ENCODE measurements at regions not wholly inside any gene's neighbourhood (a gene's known extent, or its start where the extent isn't known, plus 50 kb on each side); places are given as distances from the start of the nearest gene placed in this dataset.

- TF ChIP-seq CTCF (IDR thresholded peaks at IDR 0.05) (no peak), TFCP2L1 (CRISPR knock-in tag; IDR thresholded peaks at IDR 0.05) (no peak), HES2 (IDR thresholded peaks at IDR 0.05) (no peak), RFX5 (IDR thresholded peaks at IDR 0.05) (no peak)
Observed at GRCh38 chr1:195030793-195031192, 1577.4 kb downstream of the KCNT2 start (continued).

GRCh38 chr1:195026792-195027191 lies 1581.4 kb downstream of the KCNT2 start:
- ATAC-seq = no peak
- TF ChIP-seq JUN (IDR thresholded peaks at IDR 0.05) (no peak), NR3C1 (IDR thresholded peaks at IDR 0.05) (no peak), HDAC2 (IDR thresholded peaks at IDR 0.05) (no peak), FOSB (CRISPR knock-in tag; IDR thresholded peaks at IDR 0.05) (no peak), POLR2AphosphoS2 (conservative IDR thresholded peaks at IDR 0.05; ENCODE audit: low read length) (no peak), RNF2 (IDR thresholded peaks at IDR 0.05; ENCODE audit: borderline replicate concordance, low read depth) (no peak), E2F6 (IDR thresholded peaks at IDR 0.05; ENCODE audit: borderline replicate concordance, low read depth) (no peak), CHD4 (IDR thresholded peaks at IDR 0.05; ENCODE audit: borderline replicate concordance) (no peak), KDM1A (IDR thresholded peaks at IDR 0.05; ENCODE audit: low read depth) (no peak), TFCP2L1 (CRISPR knock-in tag; IDR thresholded peaks at IDR 0.05) (no peak), HOXB13 (CRISPR knock-in tag; IDR thresholded peaks at IDR 0.05; ENCODE audit: low read depth) (no peak), REST (IDR thresholded peaks at IDR 0.05) (no peak), CBX8 (IDR thresholded peaks at IDR 0.05) (no peak), MYC (IDR thresholded peaks at IDR 0.05; ENCODE audit: borderline replicate concordance, low read length) (no peak), RARB (CRISPR knock-in tag; IDR thresholded peaks at IDR 0.05) (no peak), NPAS2 (CRISPR knock-in tag; IDR thresholded peaks at IDR 0.05; ENCODE audit: borderline replicate concordance) (no peak), TP53 (CRISPR knock-in tag; IDR thresholded peaks at IDR 0.05) (no peak)
- TF ChIP-seq, protein P1, sequence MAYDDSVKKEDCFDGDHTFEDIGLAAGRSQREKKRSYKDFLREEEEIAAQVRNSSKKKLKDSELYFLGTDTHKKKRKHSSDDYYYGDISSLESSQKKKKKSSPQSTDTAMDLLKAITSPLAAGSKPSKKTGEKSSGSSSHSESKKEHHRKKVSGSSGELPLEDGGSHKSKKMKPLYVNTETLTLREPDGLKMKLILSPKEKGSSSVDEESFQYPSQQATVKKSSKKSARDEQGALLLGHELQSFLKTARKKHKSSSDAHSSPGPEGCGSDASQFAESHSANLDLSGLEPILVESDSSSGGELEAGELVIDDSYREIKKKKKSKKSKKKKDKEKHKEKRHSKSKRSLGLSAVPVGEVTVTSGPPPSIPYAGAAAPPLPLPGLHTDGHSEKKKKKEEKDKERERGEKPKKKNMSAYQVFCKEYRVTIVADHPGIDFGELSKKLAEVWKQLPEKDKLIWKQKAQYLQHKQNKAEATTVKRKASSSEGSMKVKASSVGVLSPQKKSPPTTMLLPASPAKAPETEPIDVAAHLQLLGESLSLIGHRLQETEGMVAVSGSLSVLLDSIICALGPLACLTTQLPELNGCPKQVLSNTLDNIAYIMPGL (CRISPR knock-in tag; IDR thresholded peaks at IDR 0.05; ENCODE audit: borderline replicate concordance) = no peak
- no peak overlapping the region for H3K27ac ChIP-seq
- no peaks in the 10 kb centered on the region for H3K4me1 ChIP-seq
- FAIRE-seq = no peak
- WGBS (ENCODE audit: missing lambda C conversion rate) = 56% methylated on average over 6 of the region's 6 CpGs
- H3K4me3 ChIP-seq = no peak overlapping the region
- ChIA-PET CTCF (no interaction called here), POLR2A (no interaction called here)
- DNase-seq (ENCODE audit: low read depth in 1 of 2, low spot score in 1 of 2) = no peak
- no peaks in the 10 kb centered on the region; the same call in 2 of the 3 replicates for H3K9me3 ChIP-seq
- H3K4me2 ChIP-seq = no peak overlapping the region

Measured in A549 (cell line).